DMS53 treated with DMSO at 0.1 percent for 48 hours (cell line): ENCODE measurements at regions not wholly inside any gene's neighbourhood (a gene's known extent, or its start where the extent isn't known, plus 50 kb on each side); places are given as distances from the start of the nearest gene placed in this dataset.
"Not testable (repeated sequence)": the region's sequence is repeated elsewhere in the genome, so short reads cannot be mapped to it uniquely, and the experiment has no call there.

Source experiments
- DNase-seq: peaks from one replicate; lab custom pipeline; 2025; ENCODE audit not compliant: unreplicated experiment; lab: John Stamatoyannopoulos, UW

DNA sequence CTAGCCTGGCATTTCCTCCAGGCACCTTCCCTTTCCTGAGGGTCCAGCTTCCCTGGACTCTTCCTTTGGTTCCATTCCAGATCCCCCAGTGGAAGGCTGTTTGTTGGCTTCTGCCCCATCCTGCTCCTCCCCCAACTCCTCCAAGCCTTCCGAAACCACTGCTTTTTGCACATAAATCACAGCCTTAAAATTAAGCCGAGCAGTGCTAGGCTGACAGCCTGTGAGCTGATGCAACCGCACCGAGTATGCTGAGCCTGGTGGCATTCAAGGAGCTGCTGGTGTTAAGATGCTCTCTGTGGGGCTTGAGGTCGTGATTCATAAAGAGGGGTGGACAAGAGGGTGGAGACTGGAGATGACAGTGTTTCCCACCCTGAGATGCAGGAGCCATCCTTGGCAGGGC, 266.6 kb upstream of the C1orf174 start:
- DNase-seq, result no peak

GRCh38 chr1:4169991-4170390, 269.9 kb upstream of the C1orf174 start:
- DNase-seq, result no peak

DNA sequence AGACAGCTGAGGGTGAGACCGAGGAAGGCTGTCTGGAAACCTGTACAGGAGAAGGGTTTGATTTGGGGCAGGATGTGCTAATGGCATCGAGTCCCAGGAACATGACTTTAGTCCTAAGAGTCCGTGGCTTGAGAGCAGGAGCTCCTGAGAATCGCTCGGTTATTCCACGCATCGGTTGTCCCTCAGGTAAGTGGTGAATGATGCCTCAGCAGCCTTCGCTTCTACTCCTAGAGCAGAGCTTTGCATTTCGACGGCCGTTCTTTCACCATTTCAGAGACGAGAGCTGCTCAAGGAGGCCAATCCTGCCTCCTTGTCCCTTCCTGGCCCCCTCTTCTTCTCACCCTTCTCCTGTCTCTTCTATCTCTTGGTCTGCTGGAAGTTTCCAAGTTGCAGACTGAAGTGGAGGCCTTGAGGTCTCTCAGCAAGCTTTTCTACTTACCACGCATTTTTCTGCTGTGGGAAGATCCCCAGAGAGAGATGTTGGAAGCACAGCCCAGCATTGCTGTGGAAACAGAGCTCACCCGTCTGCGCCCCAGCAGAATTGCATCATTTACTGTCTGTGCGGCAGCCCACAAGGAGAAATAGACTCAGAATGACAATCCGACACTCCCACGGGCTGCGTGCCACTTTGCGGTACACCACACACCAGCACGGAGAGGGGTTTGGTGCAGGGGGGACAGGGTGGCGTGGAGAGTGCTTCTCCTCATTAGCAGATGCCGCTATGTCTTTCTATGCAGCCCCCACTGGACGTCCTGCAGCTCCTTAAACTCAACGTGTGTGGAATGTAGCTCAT, 270.7 kb upstream of the C1orf174 start:
- DNase-seq, result no peak

DNA sequence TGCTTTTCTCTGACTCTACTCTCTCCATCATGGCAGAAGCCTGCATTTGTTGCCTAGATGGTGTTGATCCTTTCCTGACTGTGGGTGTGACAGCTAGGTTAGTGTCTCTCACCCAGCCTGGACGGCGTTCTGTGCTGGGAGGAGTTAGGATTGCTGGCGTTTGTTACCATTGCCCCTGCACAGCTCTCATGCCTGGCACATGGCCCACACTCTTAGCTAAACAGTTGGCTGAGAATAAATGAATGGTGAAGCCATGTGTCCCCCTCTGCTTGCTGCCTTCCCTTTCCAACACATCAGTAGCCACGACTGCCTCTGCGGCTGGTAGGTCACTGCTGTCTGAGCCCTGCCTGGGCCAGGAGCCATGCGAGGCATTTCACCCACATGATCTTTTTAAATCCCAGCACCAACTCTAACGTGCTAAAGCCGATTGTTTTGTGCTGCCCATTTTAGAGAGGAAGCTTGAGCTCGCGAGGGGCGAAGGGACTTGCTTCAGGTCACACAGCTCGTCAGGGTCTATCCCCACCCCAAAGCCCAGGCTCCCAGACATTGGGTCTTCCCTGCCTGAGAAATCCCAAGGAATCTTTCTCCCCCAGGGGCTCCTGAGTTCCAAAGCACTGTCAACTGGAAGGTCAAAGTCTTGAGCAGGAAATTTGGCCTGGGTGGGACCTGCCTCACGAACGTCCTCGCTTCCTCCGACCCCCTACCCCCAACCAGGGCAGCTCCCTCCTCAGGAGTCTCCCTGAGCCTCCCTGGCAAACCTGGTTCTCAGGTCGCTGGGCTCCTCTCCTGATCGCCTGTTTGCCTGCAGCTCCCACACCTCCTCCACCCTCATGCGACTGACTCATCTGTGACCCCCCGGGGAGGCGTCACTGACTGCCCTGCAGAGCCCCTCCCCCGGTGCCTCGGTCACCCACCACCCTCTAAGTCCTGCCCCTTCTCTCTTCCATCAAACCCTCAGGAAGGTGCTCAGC, 271.7 kb upstream of the C1orf174 start:
- DNase-seq, result no peak

- no peak for DNase-seq
Observed at GRCh38 chr1:4172644-4173599, 272.9 kb upstream of the C1orf174 start.

- no peak for DNase-seq
Observed at GRCh38 chr1:4173731-4174130, 273.7 kb upstream of the C1orf174 start.

- DNase-seq, result no peak
Observed at GRCh38 chr1:4174291-4175200, 274.5 kb upstream of the C1orf174 start.

DNA sequence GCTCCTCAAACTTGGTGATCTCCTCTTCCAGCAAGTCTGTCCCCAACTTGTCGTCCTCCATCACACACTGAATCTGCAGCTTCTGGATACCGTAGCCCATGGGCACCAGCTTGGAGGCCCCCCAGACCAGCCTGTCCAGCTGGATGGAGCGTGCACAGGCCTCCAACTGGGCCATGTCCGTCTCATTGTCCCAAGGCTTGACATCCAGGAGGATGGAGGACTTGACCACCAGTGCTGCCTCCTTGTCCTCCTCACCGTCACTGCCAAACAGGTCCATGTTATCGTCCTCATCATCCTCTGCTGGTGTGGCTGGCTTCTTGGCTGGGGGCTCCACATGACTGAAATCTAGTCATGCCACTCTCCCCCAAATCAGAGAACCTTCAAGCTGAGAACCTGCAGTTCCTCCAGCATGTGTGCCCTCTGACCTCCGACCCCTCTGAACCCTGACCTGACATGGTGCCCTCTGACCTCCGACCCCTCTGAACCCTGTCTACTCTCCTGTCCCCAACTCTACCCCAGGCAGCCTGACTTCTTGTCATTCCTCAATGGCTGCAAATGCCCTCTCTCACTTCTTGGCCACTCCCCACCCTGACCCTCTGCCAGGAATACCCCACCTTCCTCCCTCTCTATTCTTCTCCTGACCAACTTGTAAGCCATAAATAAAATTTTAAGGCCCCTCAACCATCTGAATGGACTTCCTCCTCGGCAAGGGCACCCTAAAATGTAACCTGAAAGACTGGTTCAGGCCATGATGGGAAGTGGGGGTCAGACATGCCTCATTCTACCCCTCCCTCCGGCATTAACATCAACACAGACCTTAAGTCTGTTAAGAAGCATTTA, 275.7 kb upstream of the C1orf174 start:
- DNase-seq, result no peak

- DNase-seq, result no peak
Observed at GRCh38 chr1:4176841-4177240, 276.8 kb upstream of the C1orf174 start.

GRCh38 chr1:4177425-4178150, 277.5 kb upstream of the C1orf174 start:
- DNase-seq, result no peak

GRCh38 chr1:4178501-4179113, 278.5 kb upstream of the C1orf174 start:
- no peak for DNase-seq

DNA sequence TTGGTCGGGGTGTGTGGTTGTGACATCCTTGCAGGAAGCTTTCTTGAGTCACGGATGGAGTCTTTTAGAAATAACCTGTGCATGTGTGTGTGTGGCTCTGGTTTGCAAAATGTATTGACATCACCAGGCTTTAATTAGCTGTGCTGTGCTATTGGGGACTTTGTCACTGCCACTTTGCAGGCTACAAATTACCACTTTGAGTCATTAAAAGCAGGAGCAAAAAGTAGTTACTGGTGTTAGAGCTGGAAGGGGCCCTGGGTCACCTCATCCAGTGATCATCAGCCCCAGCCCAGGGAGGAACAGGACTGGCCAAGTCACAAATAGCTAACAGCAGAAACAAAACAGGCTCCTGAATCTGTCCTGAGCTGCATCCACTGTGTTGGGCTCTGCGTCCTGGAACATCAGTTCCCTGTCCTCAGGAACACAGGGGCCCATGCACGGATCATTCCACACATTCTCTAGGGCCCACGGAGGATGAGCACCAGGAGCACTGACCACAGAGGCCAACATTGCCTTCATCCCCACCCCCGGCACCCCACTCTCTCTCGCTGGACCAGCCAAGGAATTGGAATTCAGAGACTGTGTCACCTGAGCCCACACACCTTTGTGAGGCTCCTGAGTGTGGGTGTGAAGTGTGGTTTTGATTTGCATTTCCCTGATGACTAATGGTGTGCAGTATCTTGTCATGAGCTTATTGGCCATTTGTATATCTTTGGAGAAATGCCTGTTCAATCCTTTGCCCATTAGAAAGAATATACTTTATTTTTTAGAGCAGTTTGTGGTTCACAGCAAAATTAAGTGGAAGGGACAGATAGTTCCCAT, 280.1 kb upstream of the C1orf174 start:
- DNase-seq, result no peak

GRCh38 chr1:4186486-4186885, 286.4 kb upstream of the C1orf174 start:
- DNase-seq, result not testable (repeated sequence)

DNA sequence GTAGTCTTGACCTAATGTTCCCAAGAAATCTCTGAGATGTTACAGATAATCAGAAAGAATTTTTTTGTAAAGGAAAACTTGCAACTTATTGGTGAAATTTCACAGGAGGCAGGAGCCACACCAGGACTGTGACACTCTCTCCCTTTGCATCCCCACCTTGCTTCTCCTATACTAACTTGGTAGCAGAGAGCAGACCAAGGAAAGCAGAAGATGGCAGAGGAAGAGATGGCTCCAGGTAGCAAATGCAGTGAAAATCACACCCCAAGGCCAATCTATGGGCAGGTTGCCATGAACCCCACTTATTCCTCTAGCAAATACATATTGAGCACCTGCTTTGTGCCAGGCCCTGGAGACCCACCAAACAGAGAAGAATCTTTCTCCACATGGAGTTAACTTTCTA, 303.4 kb upstream of the C1orf174 start:
- no peak for DNase-seq

GRCh38 chr1:4207183-4207582, 307.1 kb upstream of the C1orf174 start:
- DNase-seq, result no peak

DNA sequence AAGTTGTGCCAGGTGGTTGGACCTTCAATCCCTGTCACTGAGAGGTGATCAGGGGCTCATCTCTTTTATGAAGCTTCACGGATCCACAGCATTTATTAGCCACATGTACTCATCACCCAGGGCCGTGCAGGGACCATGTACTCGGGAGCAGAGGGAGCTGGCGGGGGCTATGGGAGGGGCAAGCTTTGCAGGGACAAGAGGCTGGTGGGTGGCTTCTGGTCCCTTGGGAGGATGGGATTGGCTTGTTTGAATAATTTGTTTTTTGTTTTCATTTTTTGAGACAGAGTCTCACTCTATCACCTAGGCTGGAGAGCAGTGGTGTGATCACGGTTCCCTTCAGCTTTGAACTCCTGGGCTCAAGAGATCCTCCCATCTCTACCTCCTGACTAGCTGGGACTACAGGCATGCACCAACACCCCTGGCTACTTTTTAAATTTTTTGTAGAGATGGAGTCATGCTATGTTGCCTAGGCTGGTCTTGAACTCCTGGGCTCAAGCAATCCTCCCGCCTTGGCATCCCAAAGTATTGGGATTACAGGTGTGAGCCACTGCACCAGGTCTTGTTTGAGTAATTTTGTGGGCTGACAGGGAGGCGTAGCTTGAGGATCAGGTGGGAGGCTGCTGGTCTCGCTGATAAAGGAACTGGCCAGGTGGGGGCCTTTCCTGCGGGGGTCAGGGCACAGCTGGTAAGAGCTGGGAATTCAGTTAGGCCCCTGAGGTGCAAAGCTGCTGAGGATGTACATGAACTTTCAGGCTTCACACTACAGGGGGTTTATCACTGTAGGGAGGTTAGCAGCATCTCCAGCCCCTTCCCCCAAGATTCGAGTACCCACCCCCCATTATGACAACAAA, 308.0 kb upstream of the C1orf174 start:
- DNase-seq, result no peak
